HPDE6-E6E7 (cell line): ENCODE measurements at regions not wholly inside any gene's neighbourhood (a gene's known extent, or its start where the extent isn't known, plus 50 kb on each side); places are given as distances from the start of the nearest gene placed in this dataset.

Source experiments
- DNase-seq: peaks from one replicate; pipeline ENCODE4 v3.0.0; 2011; ENCODE audit warnings: missing footprints; ENCODE audit errors: extremely low spot score

GRCh38 chr1:36644556-36644955 lies 161.8 kb upstream of the CSF3R start:
- no peak for DNase-seq

GRCh38 chr1:36643371-36644270 lies 160.9 kb upstream of the CSF3R start:
- DNase-seq: no peak

- DNase-seq: no peak
These were observed 160.1 kb upstream of the CSF3R start for GRCh38 chr1:36642802-36643201.

- no peak for DNase-seq
These were observed 159.1 kb upstream of the CSF3R start for GRCh38 chr1:36641776-36642175.

- no peak for DNase-seq
These were observed 156.7 kb upstream of the CSF3R start for GRCh38 chr1:36639461-36639860.

GRCh38 chr1:36638268-36638667 lies 155.6 kb upstream of the CSF3R start:
- DNase-seq: no peak

GRCh38 chr1:36636206-36636605 lies 153.5 kb upstream of the CSF3R start:
- DNase-seq: no peak

GRCh38 chr1:36635284-36635683 lies 152.6 kb upstream of the CSF3R start:
- DNase-seq: no peak

GRCh38 chr1:36628804-36629203 lies 146.1 kb upstream of the CSF3R start:
- no peak for DNase-seq

GRCh38 chr1:36626435-36626834 lies 143.7 kb upstream of the CSF3R start:
- DNase-seq: no peak

GRCh38 chr1:36625935-36626310 lies 143.2 kb upstream of the CSF3R start:
- no peak for DNase-seq

- no peak for DNase-seq
These were observed 142.7 kb upstream of the CSF3R start for GRCh38 chr1:36625253-36625934.

- DNase-seq: no peak
These were observed 141.8 kb upstream of the CSF3R start for GRCh38 chr1:36624466-36624865.

- DNase-seq: no peak
These were observed 140.3 kb upstream of the CSF3R start for GRCh38 chr1:36622741-36623648.

GRCh38 chr1:36621531-36621930 lies 138.8 kb upstream of the CSF3R start:
- DNase-seq: no peak

GRCh38 chr1:36620142-36620541 lies 137.4 kb upstream of the CSF3R start:
- no peak for DNase-seq

GRCh38 chr1:36614991-36615390 lies 132.3 kb upstream of the CSF3R start:
- DNase-seq: no peak

GRCh38 chr1:36614571-36614970 lies 131.9 kb upstream of the CSF3R start:
- no peak for DNase-seq

- DNase-seq: no peak
These were observed 131.0 kb upstream of the CSF3R start for GRCh38 chr1:36613721-36614120.

- no peak for DNase-seq
These were observed 130.2 kb upstream of the CSF3R start for GRCh38 chr1:36612881-36613280.

- no peak for DNase-seq
These were observed 129.4 kb upstream of the CSF3R start for GRCh38 chr1:36612121-36612520.
